Glomerular visceral epithelial cell (primary cell): ENCODE measurements at regions not wholly inside any gene's neighbourhood (a gene's known extent, or its start where the extent isn't known, plus 50 kb on each side); places are given as distances from the start of the nearest gene placed in this dataset.
A peak's percentile ranks its signal among the peaks of the same experiment; 100 is the strongest.

Experiments used
- DNase-seq: peaks from one replicate; pipeline ENCODE4 v3.0.0-alpha.2; 2016; ENCODE audit errors: extremely low spot score

DNA sequence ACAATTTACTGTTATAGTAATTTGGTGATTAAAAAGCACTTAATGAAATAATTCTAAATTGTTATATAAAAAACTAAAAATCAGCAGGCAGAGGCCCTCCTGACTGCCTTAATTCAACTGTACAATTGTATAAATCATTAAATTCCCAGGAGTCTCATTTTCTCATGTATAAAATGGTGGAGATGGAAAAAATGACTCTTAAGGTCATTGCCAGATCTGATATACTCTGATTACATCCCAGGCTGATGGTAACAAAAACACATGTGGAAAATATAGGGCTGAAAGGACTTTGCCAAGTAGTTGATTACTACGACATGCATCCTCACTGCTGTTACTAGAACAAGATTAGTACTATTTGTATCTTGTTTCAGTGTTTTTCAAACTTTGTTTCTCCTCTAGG lies 1020.0 kb upstream of the SLC10A2 start:
- no peak for DNase-seq

DNA sequence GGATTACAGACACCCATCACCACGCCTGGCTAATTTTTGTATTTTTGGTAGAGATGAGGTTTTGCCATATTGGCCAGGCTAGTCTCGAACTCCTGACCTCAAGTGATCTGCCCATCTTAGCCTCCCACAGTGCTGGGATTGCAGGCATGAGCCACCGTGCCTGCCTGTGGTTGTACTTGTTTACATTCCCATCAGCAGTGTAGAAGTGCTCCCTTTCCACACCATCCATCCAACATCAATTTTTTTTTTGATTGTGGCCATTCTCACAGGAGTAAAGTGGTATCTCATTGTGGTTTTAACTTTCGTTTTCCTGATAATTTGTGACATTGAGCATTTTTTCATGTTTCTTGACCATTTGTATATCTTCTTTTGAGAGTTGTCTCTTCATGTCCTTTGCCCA lies 1019.4 kb upstream of the SLC10A2 start:
- no peak for DNase-seq

DNA sequence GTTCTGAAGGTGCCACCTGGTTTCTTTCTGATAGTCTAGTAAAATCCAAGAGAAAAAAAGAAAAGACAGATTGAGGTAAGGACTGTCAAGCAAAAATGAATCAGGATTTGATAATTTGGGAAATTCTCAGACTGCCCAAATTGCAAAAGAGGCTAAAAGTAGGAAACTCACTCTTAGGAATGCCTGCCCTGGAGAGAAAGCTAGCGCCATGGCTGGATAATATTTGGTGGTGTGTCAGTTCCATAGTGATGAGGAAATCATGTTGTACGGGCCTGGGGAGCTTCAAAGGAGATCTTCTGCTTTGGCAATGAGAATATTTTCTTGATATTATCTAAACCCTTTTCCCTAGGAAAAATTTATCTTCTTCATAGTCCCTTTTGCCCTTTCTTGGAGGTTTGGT lies 1008.1 kb upstream of the SLC10A2 start:
- DNase-seq = no peak

DNA sequence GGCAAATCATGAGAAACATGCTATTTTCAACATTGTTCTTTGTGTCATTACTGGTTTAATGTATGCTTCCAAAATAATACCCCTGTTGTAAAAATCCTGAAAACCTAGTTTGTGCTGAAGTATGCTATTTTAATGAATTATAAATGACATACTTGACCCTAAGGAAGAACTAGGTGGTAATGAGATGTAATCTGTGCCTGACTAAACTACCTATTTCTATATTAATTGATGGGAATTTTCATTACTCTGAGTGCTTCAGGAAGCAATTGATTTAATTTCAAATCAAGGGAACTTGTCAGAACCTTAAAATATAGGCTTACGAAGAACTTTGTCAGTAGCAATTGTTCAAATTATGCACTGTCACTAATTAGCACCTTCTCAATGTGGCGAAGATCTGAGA lies 1005.6 kb upstream of the SLC10A2 start:
- no peak for DNase-seq

DNA sequence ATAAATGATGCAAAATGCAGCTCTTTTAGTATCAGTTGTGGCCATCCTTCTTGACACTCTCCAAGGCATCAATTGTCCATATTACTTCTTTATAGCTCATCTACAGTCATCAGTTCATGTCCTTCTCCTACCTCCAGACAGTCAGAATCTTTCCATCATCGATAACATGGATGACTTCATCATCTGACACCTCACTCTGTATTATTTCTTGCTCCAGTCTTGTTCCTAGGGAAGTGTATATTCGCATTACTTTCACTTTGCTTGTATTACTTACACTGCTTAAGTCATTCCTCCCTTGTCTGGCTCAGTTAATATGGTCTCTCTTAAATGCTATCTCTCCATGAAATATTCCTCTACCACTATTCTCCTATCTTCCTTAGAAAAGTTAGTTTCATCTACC lies 999.1 kb upstream of the SLC10A2 start:
- DNase-seq = no peak

DNA sequence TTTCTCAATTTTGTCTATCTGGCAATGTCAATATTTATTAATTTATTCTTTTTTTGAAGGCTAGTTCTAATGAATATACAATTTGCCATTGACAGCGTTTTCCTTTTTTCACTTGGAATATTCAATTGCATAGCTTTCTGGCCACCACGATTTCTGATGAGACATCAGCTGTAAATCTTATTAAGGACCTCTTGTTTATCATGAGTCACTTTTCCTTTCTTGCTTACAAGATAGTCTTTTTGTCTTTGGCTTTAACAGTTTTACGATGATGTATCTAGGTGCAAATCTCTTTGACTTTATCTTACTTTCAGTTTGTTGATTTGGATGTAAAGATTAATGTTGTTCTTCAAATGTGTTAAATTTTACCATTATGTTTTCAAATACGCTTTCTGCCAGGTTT lies 991.6 kb upstream of the SLC10A2 start:
- no peak for DNase-seq

DNA sequence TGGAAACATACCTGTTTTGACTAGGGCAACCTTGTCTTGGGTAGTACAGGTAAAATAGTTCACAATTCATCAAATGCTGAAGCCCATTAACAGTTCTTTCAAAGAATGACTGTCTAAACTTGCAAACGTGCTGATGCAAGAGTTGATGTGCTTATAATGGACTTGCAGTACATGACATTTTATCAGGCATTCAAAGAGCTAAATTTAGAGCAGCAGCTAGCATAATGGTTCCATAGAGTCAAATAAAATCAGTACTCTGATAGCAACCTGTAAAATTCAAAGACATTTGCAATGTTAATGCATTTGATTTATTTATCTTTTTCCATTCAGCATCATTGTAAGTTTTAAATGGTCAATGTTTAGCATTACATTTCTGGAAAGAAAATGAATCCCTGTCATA lies 979.7 kb upstream of the SLC10A2 start:
- DNase-seq = no peak

DNA sequence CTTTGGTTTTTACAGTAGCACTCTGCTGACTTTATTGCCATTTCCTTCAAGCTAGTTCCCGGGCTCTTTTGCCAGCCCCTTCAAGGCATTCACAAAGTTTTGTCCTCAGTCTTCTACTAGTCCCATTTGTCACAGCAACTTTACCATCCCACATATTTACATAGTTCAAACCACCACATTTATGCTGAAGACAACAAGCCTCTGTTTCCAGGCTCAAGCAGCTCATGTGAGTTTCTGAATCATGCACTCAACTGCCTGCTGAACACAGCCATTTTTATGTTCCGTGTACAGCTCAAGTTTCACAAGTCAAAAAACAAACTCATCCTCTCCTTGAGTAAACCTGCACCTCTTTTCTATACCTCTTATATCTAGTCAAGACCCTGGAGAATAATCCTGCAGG lies 977.0 kb upstream of the SLC10A2 start:
- DNase-seq = no peak

DNA sequence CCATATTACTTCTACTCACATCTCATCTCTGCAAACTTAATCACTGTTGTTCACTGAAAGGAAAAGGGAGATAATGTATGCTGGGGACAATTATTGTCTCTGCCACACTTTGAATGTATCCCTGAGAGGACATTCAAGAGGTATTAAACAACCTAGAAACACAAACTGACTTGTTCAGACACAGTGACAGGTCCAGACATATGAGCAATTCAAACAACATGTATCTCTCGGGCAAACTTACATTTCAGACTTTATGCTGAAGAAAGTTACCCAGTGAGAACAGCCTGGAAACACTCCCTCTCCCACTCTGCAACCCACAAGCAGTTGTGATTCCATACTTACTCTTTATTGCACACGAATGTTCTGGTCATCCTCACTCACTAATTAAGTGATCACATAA lies 968.7 kb upstream of the SLC10A2 start:
- DNase-seq = no peak

DNA sequence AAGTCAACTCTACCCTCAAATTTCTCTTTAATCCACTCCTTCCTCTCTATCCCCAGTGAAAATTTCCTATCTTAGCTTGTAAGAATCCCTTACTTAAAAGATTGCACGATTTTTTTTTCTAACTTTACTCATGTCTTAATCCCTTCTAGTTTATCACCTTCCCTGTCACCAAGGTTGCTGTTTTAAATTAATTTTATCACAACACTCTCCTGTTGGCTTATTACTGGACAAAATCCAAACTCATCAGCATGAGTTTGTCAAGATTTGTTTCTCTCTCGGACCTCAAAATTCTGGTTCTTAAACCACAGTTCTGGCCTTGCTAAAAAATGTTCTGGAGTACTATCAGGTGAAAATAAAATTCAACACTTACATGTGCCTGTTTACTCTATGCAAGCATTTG lies 959.1 kb upstream of the SLC10A2 start:
- DNase-seq = no peak

DNA sequence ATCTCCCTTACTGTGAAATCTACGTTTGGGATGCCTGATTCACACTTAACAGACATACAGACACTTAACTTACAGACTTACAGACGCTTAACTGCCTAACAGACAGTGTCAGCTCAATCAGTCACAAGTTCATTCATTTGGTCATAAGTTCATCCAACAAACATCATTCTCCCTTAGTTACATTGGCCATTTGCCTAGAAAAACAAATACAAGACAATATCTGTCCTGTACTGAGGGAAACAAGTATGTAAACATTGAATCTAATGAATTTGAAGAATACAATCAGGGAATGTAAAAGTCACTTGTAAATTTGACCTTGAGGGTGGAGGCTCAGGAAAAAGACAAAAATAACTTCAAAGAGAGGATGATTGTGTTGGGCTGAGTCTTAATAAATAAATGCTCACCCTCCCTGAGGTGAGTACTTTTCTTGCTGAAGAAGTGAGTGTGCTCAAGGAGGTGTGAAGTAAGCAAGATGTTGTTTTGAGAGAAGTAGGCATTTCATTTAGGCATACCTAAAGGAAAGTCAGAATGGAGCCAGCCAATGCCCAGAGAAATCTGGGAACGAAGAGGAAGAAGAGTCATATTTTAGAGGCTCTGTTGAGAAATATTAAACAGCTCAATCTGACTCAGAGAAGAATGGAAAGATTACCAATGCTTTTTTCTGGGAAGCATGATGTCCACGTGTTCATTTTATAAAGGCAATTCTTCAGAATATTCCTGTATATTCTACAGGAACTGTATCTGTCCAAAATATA lies 958.4 kb upstream of the SLC10A2 start:
- no peak for DNase-seq

DNA sequence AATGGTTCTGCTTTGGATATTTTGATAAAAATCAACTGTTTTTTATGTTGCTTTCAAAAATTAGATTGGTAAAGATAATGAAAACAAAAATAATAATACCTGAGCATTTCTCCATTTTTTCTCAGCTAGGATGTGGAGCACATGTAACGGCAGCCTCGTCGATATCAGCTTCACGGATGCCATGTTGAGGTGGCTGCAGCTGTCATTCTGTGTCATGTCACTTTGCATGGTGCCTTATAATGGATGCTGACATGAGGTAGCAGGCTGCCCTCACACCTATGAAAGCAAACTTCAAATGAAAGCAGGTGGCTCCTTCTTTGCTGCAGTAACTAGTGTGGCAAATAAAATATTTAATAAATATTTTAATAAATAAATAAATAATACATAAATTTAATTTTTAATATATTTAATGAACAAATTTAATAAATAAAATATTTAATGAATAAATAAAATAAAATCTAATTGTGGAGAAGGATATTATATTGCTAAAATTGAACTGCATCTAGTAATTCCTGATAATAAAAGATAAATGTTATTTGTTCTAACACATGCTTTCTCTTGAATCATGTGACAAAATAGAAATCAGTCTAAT lies 955.7 kb upstream of the SLC10A2 start:
- DNase-seq = no peak

DNA sequence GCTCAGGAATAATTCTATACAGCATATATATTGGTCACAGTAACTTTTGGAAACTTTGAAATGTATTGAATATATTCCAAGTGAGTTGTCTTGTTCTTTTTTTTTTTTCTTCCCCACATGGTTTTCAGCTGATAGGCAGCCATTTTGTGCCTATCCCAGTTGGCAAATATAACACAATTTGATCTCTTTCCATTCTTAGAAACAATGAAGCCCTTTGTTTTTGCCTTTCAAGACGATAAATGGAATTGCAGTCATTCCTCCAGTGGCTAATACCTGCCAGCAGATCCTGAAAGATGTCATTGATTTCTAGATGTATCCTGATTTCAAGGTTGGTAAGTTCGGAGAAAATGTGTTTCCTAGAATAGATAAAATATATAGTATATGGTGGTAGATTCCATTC lies 951.1 kb upstream of the SLC10A2 start:
- no peak for DNase-seq

DNA sequence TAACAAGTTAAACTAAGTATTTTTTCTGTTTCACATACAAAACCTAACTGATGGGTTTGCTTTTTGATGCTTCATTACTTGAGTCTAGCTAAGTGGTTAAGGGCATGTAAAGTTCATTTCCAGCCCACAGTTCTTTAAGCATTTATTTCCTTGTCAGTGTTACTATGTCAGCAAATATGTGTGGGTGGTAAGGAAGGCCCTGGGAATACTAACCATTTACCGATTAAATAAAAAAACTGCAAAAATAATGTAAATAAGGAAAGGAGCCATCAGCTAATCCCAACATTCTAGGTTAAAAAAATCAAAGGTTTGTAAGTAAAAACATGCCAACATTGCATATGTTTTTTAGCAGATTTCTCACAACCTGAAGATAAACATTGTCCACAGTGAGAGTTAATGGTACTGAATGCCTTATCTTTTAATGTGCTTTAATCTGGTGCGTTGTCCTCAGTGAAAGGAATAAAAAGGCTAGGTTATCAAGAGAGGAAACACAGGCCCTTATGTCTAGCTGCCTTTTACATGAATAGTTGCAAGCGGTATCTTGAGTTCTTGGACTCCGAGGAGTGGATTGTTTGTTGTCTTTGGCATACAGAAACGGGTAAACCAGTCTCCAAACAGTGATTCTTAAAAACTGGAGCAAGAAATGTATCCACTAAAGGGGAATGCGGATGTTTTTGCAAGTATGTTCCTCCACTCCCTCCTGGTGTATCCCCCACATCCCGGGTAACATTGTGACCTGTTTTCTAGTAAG lies 949.6 kb upstream of the SLC10A2 start:
- peak; percentile 15 for DNase-seq

DNA sequence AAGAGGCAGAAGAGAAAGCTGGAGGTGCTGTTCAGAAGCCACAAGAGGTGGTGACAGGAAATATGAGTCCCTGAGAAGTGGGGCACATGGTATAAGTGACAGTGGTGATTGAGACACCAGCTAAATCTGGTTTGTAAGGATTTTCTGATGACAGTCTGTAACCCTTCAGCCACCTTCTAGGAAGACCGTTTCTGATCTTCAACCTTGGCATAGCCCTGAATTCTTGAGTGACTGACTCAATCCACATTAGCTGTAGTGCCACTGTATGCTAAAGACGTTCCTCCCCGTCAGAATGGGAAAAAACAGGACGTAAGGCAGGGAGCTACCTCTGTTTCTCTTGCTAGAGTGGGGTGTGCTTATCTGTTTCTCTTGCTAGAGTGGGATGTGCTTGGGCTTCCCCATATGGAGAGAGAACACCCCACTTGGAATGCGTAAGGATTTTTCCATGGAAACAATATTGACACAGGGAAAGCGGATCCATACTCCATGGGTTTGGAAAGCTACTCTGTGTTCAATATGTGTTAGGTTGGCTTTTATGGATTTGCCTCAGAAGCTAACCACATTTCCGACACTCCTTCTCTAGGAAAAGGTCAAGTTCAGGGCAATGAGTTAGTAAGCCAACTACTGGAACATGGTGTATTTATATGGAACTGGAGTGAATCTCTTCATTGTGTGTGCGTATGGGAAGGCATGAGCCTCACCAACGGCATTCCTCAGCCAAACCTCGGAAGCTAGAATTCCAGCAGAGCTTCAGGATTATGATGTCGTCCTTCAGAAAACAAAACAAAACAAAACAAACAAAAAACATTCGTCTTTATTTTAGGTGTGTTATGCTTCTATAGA lies 948.8 kb upstream of the SLC10A2 start:
- peak; percentile 35 for DNase-seq

DNA sequence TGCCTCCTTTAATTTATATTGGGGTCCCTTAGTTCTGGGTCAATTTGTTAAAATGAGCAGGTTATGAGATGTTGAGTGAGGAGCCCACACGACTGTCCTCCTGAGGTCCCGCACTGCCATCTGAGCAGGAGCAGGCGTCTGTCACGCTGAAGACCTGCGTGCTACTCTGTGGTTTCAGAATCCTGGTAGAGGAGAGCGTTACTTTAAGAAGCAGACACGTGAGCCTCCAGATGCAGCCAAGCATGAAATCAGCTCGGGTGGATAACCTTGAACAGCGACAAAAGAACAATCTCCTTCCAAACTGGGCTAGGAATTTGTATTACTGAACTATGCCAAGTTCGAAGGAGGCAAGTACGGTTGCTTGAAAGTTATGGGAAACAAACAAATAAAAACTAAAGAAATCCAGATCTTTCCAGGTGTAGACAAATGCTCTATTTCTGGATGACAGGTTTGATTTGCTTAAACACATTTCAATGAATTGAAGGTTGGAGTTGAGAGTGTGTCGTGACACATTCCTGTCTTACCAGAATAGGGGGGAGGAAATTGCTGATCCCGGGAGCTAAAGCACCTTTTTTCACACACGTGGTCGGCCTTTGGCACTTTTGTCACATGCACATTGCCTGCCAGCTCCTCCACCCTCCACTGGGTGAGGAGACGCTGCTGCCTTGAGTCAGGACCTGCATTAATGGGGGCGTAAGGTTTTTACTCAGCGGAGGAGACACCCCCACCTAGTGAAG lies 945.5 kb upstream of the SLC10A2 start:
- peak; percentile 32 for DNase-seq

DNA sequence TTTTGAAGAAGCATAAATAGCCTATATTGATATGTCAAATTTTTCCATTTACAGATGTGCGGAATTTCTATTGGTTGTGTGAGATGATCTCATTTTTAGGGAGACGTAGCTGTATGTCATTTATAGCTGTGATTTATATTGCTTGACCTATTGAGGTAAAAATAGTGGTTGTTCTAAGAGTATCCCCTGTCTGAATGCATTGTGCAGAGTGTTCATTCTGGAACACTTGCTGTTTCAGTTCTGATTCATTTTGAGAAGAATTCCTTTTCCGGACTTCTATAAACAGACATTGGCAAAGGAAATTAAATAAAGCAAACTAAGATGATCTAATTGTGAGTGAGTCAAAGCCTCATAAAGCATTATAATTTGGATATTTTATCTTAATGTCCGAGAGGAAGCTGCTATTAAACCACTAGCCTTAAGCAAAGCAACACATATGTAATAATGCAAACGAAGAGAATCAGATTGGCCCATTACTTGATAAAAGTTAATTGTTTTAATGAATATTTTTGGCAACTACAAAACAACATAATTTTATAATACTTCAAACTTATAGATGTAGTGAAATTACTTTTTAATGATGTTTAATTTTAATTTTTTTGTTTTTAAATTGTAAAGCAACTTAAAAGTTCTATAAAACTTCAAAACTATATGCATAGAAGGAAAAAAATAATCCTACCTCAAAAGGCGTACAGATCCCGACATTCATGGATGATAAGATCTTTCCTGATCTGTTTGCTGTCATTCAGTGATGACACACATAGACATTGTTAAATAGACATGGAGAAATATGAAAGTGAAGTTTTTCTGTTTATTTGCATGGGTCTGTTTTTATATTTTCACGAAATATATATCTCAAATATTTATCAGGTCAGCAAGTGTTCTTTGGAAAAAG lies 942.6 kb upstream of the SLC10A2 start:
- DNase-seq = no peak

DNA sequence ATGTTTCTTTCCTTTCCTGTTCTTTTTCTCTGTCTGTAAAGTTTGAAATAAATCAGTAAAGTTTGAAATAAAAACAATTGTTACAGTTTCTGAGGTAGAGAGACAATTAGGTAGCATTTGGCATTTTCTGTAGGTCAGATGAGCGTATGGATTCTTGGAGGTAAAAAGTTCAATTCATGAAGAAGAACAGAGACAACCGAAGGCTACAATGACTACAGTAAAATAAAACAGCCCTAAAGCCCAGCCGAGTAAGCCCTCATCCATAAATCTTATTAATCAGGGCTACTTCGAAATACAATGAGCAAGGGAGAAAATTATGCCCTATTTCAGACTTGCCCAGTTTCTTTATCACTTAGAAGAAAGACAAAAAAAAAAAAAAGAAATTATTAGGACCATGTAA lies 941.9 kb upstream of the SLC10A2 start:
- DNase-seq = no peak

DNA sequence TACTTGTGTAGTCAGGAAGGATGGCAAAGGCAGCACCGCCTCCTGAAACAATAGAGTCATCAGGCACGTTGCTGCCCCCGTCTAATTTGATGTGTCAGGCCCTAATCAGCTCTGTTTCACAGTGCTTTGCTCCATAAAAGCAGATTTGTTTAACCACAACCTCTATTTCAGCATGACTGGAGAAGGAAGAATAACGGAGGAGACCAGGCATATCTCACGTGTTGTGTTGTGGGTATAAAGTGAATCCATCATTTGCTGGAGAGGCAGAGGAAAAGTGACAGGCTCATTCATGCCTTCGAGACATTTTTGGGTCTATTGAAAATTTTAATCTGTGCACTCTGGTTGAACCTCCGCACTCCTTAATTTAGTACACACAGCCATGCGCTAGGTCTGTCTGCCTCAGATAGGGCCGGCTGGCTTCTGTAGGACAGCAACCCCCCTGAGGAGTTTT lies 940.4 kb upstream of the SLC10A2 start:
- DNase-seq = peak; percentile 76

DNA sequence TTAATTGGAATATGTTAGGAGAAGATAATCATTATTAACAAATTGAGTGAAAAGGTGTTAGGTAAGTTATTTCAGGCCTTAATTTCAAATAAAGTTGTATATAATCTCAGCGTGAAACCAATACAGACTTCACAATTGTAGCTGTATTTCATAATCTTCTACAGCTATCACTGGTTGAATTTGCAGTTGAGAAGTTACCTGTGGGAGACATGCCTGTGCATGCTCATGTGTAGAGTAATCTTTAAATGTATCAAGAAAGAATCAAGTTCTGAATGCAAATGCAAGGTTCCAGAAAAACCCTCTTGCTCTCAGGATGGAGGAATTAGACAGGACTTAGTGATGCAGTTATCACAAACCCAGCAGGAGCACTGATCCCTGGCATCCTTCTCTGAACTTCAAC lies 938.4 kb upstream of the SLC10A2 start:
- no peak for DNase-seq
